Brain pericyte (primary cell): ENCODE measurements at regions not wholly inside any gene's neighbourhood (a gene's known extent, or its start where the extent isn't known, plus 50 kb on each side); places are given as distances from the start of the nearest gene placed in this dataset.

Source experiments
- DNase-seq: peaks from one replicate; pipeline ENCODE4 v3.0.0-alpha.2; 2012; ENCODE audit warnings: low read depth, low spot score

DNA sequence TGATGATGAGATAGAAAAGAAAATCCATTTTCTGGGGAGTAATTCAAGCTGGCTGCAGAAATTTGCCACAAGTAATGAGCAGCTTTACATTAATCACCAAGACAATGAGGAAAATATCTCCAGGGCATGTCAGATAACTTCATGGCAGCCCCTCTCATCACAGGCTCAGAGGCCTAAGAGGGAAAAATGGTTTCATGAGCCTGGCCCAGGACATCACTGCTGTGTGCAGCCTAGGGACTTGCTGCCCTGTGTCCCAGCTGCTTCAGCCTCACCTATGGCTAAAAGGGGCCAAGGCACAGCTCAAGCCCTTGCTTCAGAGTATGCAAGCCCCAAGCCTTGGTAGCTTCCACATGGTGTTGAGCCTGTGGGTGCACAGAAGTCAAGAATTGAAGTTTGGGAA lies 161.7 kb downstream of the OPA1 start:
- no peak for DNase-seq

DNA sequence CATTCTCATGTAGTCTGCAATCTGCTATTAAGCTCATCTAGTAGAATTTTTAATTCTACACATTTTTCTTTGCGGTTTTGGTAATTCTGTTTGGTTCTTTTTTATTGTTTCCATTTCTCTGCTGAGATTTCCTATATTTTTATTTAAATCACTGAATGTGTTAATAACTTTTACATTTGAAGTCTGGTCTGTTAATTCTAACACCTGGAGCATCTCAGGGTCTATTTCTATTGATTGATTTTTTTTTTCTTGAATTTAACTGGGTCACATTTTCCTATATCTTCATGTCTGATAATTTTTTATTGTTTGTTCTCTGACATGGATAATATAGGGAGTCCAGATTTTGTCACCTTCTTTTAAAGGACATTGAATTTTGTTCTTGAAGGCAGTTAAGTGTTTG lies 163.5 kb downstream of the OPA1 start:
- no peak for DNase-seq

DNA sequence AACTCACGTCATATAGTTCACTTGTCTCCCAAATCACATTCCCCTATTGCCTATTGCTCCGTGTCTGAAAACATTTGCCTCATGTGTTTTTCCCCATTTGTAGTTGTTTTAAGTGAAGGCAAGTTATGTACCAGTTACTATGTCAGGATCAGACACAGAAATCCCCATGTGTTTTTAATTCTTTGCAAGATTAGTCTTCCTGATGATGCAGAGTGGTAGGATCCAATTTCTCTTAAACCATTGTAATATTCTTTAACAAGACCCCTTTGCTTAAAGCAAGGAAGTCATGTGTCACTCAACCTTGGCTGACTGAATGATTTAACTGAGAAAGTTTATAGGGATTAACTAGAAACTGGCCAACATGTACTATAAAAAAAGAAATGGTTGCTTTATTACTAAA lies 164.4 kb downstream of the OPA1 start:
- no peak for DNase-seq

DNA sequence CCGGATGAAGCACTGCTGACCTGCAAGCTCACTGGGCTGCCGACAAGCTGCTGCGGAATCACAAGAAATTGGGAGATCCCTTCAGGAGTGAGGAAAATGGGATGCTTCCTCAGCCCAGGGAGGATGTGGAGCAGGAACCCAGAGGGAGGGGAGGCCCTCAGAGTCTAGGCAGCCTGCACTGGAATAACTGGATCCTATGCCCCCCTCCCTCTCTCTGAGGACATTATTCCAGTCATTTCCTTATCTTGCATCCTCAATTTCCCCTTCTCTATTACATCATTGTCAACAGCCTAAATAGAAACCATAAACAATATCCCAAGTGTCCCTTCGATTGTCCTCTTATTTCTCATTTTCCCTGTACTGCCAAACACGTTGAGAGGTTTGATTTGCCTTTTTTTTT lies 169.0 kb downstream of the OPA1 start:
- no peak for DNase-seq

DNA sequence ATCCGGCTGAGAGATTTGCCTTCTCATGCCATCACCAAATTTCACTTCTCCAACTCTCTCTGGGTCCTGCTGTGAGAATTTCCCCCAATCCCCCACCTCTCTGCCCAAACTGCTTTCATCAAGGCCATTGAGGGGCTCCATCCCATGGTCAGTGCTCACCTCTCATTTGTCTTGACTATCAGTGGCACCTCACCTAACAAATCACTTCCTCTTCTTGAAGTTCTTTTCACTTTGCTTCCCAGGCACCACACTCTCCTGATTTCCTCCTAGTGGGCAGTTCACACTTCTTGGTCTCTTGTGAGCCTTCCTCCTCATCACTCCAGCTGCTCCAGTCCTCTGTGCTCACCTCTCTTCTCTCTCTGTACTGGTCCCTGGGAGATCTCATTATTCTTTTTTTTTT lies 169.6 kb downstream of the OPA1 start:
- no peak for DNase-seq

DNA sequence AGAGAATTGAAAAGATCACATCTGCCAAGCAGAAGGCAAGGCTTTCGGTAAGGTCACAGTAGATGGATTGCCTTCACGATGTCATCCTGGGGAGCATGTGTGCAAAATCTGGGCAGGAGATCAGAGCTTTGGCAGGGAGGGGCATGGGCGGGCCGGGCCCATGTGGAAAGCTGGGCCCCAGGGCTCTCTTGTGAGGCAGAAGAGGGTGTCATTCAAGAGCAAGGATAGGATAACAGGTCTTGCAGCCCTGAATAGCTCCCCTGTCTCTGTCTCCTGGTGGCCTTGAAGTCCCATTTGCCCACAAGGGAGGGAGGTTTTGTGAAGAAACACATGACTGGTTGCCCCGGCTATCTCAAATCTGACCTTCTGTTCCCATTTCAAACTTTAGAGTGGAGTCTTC lies 172.0 kb downstream of the OPA1 start:
- no peak for DNase-seq

DNA sequence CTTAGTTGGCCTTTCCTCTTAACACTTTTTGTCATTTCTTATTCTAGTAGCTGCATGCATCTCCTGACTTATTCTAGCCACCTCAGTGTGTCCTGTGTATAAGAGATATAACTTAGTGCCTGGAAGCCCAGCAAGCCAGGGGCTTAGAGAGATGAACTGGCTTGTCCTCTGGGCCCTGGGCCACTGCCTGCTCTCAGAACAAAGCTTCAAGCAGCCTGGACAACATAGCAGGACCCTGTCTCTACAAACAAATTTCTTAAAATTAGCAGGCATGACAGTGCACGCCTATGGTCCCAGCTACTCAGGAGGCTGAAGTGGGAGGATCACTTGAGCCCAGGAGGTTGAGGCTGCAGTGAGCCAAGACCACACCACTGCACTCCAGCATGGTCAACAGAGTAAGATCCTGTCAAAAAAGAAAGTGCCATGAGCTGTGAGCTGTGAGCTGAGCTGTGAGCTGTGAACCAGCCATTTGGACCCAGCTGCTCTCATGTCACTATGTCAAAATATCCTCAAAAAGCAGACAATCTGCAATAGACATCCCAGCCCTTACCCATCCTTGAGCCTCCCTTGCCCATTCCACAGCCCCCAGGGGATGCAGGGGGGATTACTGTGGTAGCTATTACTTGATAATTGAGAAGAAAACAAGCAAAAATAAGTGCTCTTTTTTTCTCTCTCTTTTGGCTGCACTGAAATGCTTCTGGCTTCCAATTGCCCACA lies 174.5 kb downstream of the OPA1 start:
- no peak for DNase-seq

DNA sequence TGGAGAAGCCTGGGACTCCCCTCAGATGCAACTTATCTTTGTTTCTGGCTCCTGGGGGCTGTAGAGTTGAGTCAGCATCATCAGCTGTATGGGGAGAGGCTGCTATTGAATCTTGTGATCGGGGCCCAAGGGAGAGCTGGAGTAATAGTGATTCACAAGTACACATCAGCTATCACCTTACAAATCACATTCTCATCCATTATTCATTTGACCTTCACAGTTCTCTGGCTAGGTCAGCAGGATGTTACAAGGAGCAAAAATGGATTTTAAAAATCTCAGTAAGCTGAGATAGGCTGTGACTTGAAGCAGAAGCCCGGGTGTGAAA lies 175.0 kb downstream of the OPA1 start:
- DNase-seq = no peak

DNA sequence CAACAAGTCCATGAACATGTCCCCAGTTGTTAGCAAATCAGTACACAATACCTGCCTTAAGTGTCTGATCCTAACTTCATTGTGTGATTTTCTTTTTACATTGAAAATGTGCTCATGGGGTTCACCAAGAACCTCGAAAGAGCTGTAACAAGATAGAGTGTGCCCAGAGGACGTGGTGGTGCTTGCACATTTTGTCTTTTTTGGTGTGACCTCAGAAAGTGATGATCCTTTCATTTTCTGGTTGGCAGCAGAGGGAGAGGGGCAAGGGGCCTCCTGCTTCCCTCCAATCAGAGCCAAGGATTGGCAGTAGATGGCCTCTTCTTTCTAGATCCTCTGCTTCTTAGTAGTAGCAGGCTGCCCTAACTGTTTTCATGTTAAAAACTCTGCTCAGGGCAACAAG lies 176.4 kb downstream of the OPA1 start:
- no peak for DNase-seq

DNA sequence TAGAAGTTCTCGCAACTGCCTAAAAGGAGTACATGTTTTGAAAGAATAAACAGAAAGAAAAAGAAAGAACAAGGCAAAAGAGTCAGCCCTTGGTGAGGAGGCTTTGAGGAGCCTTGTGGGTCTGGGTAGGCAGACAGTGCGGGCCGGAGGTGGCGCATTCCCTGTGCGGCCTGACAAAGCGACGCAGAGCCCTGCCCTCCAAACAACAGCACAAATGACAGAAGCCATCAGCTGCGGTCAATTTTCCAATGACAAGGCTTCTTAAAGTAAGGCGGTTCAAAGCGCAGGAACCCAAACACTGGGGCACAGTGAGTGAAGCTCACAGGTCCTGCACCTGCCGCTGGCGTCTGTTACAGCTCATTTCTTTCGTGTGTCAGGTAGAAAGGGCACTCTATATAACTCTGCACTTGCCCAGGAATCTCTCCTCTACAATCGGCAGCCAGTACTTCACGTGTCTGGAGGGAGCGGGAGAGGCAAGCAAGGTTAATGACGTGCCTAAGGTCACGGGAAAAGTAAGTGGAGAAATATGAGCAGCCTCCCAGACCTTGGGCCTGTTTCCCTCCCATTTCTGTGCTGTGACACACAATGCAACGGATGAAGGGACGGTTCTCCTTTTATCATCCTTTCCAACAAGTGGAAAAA lies 178.1 kb downstream of the OPA1 start:
- DNase-seq = no peak

DNA sequence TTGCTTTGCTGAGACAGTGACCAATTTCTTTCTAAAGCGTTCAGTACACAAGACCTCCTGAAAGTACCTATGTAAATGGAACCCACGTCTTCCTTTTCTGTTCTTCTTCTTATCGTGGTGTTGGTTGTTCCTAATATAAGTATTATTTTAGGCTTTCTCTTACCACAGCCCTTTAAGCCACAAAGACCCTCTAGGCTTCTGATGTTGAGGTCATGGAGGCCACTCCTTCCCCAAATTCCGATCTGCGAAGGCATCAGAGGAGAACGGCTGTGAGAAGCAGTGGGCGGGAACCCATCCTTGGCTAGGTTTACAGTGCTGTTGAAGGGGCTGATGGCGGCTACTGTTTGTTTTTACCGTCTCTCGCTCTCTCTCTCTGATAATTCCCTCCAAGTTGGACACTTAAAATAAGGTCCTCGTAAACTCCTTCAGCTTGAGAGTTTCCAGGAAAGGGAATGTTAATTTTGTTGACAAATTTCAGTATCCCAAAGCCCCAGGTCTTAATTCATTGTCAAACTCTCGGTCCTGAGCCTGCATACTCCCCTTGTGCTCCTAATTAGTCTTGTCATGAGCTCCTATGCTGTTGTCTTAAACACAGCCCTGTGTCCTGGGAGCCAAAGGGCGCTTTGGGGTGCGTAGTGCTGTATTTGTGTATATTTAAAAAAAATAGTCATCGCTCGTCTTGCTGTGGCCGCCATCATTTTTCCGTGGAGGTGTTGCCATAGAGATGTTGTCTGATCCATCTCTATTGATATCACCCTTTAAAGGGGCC lies 178.8 kb downstream of the OPA1 start:
- no peak for DNase-seq

DNA sequence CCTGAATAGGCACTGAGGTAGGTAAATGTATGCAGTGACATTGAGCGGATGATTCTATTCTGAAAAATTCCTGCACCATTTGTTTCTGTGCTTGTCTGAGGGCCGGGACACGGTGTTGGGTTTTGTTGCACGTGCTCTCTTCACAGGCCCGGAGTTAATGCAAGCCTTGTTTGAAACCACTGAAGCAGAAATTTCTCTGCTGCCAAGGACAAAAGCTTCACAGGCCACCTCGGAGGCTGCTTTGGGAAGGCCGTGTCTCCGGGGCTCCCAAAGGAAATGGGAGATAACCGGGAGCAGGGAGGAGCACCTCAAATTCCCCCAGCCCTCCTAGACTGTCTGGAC lies 179.4 kb downstream of the OPA1 start:
- DNase-seq = no peak

DNA sequence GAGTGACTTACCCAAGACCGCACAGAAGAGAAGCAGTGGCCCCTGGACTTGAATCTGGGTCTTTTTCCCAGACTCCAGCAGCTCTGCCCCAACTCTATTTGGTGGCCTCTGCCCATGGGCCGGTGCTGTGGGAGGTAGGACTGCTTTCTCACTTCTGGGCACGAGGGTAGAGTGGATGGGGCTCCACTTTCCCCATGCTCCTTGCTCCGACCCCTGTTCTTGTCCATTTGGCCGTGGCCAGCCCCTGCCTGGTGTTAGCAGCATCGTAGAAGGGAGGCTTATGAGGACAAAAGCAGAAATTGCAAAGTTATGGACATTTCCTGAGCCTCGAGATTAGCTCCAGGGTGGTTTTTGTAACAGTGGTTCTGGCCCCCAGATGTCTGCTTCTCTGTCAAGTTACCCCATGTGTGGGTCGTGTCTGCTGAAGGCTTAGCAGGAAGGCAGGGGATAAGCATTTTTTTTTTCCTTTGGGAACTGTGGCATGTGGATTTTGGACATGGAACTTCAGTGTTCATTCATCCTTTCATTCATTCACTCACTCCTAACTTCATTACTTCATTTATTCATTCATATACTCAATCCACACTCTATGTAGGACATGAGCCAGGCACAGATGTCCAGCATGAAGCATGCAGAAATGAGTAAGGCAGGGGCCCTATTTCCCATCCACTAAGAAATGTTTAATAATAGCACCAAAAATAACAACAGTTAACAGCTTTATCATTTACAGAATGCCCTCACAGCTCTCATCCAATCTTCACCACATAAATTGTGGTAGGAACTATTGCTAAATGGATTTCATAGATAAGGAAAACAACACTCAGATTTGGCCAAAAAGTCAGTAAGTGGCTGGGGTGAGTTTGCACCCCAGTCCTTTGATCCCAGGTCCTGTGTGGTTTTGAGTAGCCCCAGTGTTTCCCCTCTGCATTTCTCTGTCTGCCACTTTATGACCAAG lies 180.5 kb downstream of the OPA1 start:
- DNase-seq = no peak

DNA sequence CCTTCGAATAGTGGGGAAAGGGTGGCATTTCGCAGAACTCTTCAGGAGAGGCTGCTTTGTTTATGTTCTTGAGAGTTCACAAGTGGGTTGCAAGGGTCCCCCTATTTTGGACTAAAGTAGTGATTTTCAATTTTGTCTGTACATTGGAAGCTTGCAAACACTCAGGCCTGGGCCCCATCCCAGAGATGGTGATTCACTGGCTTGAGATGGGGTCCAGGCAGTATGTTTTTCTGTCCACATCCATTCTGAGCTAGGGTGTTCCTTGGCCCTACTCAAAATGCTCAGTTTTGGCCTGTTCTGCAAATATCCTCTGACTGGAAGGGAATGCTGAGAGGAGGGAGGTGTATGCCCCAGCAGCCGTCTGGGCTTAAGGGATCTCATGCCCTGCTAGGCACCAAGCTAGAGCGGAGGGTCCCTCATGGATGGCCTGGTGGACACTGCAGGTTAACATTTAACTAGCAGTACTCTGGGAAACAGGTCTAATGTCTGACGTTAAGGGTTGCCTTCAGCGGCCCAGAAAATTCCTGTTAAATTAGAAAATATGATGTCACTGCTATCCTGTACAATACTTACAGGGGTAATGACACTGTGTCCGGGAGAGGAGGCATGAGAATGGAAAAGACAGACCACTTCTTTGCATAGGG lies 181.4 kb downstream of the OPA1 start:
- DNase-seq = no peak

DNA sequence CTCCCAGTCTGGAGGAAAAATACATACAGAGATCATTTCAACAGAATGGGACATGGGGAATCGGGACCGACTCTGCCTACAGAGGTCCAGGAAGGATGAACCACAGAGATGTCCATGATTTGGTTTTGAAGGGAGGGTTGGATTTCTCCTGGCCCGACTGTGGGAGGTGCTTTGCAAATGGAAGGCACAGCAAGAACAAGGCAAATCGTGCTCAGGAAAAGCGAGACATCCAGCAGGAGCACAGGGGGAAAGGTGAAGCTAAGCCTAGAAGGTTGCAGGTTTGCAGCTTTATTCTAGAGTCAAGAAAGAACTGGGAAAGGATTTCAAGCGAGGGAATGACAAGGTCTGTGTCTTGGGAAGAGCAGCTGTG lies 181.9 kb downstream of the OPA1 start:
- DNase-seq = no peak

DNA sequence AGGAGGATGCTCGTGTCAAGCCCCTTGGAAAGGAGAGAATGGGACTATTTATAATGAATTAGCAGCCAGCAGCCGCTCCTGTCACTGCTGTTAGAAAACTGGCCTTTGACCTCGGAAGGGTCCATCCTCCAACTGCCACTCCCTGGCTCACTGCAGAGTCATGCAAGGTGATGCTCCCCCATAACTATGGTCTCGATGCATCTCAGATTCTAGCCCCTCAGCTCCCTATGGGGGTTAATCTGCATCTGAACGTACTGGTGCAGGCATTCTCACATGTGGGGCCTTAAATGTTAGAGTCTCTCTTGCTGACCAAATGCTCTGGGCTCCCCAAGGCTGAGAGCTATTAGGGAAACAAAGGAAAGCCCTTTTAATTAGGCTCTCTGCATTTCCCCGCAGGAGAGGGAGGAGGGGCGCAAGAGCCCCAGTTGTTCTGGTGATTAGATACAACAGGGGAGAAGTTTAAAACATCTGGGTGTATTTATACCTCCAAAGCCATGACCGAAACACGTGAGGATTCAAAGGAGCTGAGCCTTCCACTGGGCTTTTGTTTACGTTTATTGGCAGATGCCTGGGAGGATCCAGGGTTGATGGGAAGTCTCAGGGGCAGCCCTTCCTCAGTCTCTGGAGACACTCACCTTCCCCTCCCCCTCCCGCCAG lies 182.5 kb downstream of the OPA1 start:
- DNase-seq = no peak

DNA sequence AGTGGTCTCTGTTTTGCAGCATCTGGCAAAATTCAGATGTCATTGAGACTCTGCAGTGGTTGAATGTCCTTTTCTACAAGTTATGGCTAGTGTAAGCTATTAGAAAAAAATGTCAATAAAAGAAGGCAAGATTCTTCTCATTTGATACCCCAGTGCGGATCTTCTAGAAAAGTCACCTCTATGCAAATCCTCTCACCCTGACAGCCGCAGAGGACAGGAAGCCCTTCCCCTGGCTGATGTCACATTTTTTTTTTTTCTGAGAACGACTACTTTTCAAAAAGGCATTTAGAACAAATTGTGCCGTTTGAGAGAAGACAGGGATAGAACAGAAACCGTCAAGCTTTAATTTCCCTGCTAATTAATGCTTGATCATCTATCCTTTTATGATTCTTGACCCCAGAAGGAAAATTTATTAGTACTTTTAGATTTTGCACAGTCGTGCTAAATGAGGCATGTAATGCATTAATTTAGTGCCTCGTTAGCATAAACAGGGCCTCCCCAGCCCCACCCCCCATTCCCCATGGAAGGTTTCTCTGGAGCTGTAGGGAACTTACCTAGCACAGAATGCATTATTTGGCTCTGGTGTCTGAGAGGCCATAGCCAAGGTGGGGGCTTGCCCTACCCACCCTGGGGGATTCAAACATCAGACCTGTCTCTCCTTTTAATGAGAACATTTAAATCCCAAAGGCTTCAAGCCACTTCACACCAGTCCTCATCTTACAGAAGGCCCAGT lies 183.8 kb downstream of the OPA1 start:
- no peak for DNase-seq

DNA sequence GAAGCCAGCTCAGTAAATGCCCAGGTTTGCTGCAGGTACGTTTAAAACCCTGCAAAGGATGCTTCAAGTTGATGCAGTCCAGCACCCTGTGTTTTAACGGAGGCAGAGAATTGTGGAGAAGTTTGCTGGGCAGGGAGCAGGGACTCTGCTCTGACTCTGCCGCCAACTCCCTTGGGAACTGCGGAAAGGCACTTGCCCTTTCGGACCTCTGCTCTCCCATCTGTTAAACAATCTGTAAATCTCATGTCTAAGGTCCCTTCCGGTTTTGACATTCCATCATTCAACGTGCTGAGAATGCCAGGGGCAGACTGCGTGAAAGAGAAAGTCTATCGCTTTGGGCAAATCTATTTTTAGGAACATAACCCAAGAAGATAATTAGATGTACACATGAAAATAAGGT lies 184.5 kb downstream of the OPA1 start:
- no peak for DNase-seq

DNA sequence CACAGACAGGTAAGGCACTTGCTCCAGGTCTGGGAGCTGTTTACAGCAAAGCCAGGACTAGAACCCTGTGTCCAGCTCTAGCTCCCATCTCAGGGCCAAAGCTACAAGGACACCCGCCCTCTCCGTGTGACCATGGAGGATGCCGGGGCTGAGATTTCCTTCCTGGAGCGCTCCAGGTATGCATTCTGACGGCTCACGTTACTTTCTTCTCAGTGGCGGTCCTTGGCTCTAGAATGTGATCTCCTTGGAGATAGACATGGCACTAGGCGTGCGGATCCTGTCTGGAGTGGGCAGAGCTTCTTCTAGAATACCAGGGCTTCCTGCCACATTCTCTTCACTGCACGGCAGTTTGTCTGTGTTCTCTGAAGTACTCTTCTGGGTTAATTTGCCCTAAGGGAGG lies 185.7 kb downstream of the OPA1 start:
- DNase-seq = no peak

DNA sequence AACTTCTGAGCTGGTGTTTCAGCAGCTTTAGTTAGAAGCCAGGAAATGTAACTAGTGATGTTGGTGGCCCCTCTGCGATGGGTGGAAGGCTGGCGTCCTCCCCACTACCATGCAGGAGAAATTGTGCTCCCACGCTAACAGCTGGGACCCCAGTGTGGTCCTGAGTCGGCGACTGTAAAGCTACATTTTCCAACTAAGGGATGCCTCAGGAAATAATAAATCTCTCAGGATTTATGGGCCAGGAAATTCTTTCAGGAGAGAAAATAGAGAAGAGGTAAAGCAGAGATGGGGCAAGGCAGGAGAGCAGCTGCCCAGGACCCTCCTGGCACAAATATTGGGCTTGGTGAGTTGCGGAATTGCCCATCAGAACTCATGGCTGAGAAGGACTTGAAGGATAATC lies 186.9 kb downstream of the OPA1 start:
- DNase-seq = no peak

DNA sequence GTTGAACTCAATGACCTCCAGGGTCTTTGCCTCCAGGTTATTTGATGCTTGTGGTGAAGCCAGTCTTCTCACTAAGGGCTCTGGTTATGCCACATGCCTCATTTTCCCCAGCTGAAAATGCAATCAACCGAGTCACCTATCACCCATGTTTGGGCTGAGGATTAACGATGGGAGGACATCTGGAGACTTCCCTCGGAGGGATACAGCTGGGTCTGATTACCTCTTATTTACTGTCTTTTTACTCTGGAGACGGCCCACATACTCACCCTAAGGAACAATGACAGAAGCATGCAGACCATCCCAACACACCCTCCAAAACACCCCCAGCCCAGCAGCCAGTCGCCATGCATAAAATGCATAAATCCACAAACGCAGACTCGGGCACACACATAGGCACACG lies 187.4 kb downstream of the OPA1 start:
- no peak for DNase-seq
